Mesodermal cell (in vitro differentiated cells): ENCODE measurements at regions not wholly inside any gene's neighbourhood (a gene's known extent, or its start where the extent isn't known, plus 50 kb on each side); places are given as distances from the start of the nearest gene placed in this dataset.
"Not testable (repeated sequence)": the region's sequence is repeated elsewhere in the genome, so short reads cannot be mapped to it uniquely, and the experiment has no call there.

Source experiments
- H3K27ac ChIP-seq: 2 replicates; pipeline ENCODE4 v1.7.0; 2013; ENCODE audit warnings: mild to moderate bottlenecking, low read depth, low read length, moderate library complexity; ENCODE audit not compliant: severe bottlenecking
- H3K36me3 ChIP-seq: 2 replicates; pipeline ENCODE4 v1.7.1; 2013; ENCODE audit warnings: mild to moderate bottlenecking, low read length, moderate library complexity; ENCODE audit not compliant: control insufficient read depth, insufficient read depth
- H3K4me1 ChIP-seq: one replicate; pipeline ENCODE4 v1.7.1; 2013; ENCODE audit warnings: mild to moderate bottlenecking, low read length; ENCODE audit not compliant: insufficient read depth, control insufficient read depth, poor library complexity, severe bottlenecking
- H3K4me3 ChIP-seq: 2 replicates; pipeline ENCODE4 v1.7.0; 2013; ENCODE audit warnings: low read length, control low read depth, mild to moderate bottlenecking; ENCODE audit not compliant: insufficient read depth, poor library complexity, severe bottlenecking; ENCODE audit errors: extremely low read depth
- H3K9me3 ChIP-seq: 2 replicates; pipeline ENCODE4 v1.7.1; 2013; ENCODE audit warnings: mild to moderate bottlenecking, low read length, moderate library complexity; ENCODE audit not compliant: control insufficient read depth
- WGBS, 2 experiments: methylation state at CpG; one replicate each; pipeline ENCODE4 v1.1.5; 2013; ENCODE audit warnings: missing lambda C conversion rate in 2 of 2; ENCODE audit not compliant: insufficient coverage in 2 of 2; 5-methylcytosine and 5-hydroxymethylcytosine counted together

GRCh38 chr13:81104035-81104715, 763.2 kb upstream of the SPRY2 start:
- no peaks in the 10 kb centered on the region for H3K4me1 ChIP-seq
- H3K27ac ChIP-seq: no peak overlapping the region
- WGBS, 2 experiments: 100% methylated on average over 1 of the region's 1 CpG; no CpG with 5 or more reads in 1 of the 2 experiments
- no peak overlapping the region for H3K4me3 ChIP-seq
- no peaks in the 10 kb centered on the region for H3K36me3 ChIP-seq
- H3K9me3 ChIP-seq: no peaks in the 10 kb centered on the region

- not testable (repeated sequence) for H3K4me1 ChIP-seq, H3K27ac ChIP-seq, H3K9me3 ChIP-seq, H3K36me3 ChIP-seq, H3K4me3 ChIP-seq
- WGBS, 2 experiments: 88 to 96% methylated on average over 5 to 13 of the region's 27 CpGs
These were observed 761.1 kb upstream of the SPRY2 start for GRCh38 chr13:81102066-81102465.

GRCh38 chr13:81089371-81090157, 748.6 kb upstream of the SPRY2 start:
- H3K27ac ChIP-seq: no peak overlapping the region
- H3K4me1 ChIP-seq: no peaks in the 10 kb centered on the region
- no peaks in the 10 kb centered on the region for H3K9me3 ChIP-seq
- no peak overlapping the region for H3K4me3 ChIP-seq
- WGBS, 2 experiments: 80 to 91% methylated on average over 1 to 3 of the region's 4 CpGs
- no peaks in the 10 kb centered on the region for H3K36me3 ChIP-seq

GRCh38 chr13:81080911-81081454, 740.1 kb upstream of the SPRY2 start:
- Histone ChIP-seq H3K4me1 (no peaks in the 10 kb centered on the region), H3K9me3 (no peaks in the 10 kb centered on the region), H3K27ac (no peak overlapping the region), H3K36me3 (no peaks in the 10 kb centered on the region), H3K4me3 (no peak overlapping the region)
- no CpG with 5 or more reads among the region's 2 CpGs for WGBS, 2 experiments

DNA sequence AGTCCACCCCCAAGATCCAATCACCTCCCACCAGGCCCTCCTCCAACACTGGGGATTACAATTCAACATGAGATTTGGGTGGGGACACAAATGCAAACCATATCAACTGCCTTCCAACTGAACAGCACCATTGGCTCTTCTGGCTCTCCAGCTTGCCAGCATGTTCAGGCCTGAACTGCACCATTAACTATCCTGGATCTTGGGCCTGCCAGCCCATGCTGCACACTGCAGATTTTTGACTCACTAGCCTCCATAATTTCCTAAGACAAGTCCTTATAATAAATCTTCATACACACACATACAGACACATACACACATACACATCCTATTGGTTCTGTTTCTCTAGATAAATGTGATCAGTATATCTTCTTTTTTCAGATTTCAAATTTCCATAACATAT, 737.1 kb upstream of the SPRY2 start:
- no peaks in the 10 kb centered on the region for H3K36me3 ChIP-seq
- H3K27ac ChIP-seq: no peak overlapping the region
- no peaks in the 10 kb centered on the region for H3K4me1 ChIP-seq
- no peaks in the 10 kb centered on the region for H3K9me3 ChIP-seq
- no peak overlapping the region for H3K4me3 ChIP-seq

DNA sequence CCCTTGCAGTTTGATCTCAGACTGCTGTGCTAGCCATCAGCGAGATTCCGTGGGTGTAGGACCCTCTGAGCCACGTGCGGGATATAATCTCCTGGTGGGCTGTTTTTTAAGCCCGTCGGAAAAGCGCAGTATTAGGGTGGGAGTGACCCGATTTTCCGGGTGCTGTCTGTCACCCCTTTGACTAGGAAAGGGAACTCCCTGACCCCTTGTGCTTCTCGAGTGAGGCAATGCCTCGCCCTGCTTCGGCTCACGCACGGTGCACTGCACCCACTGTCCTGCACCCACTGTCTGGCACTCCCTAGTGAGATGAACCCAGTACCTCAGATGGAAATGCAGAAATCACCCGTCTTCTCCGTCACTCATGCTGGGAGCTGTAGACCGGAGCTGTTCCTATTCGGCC, 728.9 kb upstream of the SPRY2 start:
- not testable (repeated sequence) for H3K27ac ChIP-seq, H3K9me3 ChIP-seq, H3K36me3 ChIP-seq, H3K4me3 ChIP-seq, H3K4me1 ChIP-seq
- WGBS, 2 experiments: 90 to 98% methylated on average over 7 to 11 of the region's 18 CpGs

DNA sequence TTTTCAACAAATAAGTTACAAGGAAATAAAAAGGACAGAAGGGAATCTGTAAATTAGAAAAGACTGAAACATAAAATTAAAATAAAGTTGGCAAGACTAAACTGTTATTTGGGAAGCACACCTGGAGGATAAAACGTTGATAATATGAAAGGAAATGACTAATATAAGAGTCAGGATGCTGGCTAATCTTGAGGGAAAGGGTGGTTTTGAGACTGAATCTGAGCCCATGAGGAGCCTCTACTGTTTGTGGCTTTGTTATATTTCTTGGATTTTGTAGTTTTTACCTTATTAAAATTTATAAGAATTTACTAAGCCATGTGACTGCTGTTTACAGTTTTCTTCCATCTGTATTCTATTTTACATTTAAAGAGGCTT, 718.0 kb upstream of the SPRY2 start:
- no peak overlapping the region for H3K27ac ChIP-seq
- H3K4me1 ChIP-seq: no peaks in the 10 kb centered on the region
- no peaks in the 10 kb centered on the region for H3K9me3 ChIP-seq
- H3K36me3 ChIP-seq: no peaks in the 10 kb centered on the region
- WGBS, 2 experiments: 67 to 83% methylated on average over 1 of the region's 1 CpG
- H3K4me3 ChIP-seq: no peak overlapping the region

DNA sequence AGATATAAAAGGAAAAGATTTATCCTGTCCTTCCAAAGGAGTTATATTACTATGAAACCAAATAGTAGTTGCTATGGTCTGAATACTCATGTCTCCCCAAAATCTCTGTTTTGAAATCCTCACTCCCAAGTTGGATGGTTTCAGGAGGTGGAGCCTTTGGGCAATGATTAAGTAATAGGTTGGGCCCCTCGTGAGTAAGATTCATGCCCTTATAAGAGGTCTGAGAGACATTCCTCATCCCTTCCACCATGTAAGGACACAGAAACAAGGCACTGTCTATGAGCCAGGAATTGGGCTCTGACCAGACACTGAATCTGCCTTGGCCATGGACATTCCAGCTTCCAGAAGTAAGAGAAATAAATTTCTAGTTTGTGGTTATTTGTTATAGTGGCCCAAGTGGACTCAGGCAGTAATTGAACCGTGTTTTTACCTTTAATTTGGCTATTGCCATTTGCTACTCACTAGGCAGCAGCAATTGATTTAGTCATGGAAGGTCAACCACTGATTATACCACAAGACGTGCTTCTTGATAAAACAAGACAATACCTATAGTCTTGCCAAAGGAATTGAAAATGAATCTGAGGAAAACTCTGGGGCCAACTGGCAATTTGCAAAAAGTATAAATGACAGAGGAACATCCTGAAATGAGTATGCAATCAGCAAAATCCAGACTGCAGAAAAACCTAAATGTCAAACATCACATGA, 717.4 kb upstream of the SPRY2 start:
- Histone ChIP-seq H3K4me3 (no peak overlapping the region), H3K9me3 (no peaks in the 10 kb centered on the region), H3K36me3 (no peaks in the 10 kb centered on the region), H3K4me1 (no peaks in the 10 kb centered on the region), H3K27ac (no peak overlapping the region)
- 78 to 82% methylated on average over 1 of the region's 3 CpGs for WGBS, 2 experiments

- Histone ChIP-seq H3K9me3 (no peaks in the 10 kb centered on the region), H3K27ac (no peak overlapping the region), H3K4me1 (no peaks in the 10 kb centered on the region), H3K36me3 (no peaks in the 10 kb centered on the region), H3K4me3 (no peak overlapping the region)
These were observed 710.9 kb upstream of the SPRY2 start for GRCh38 chr13:81051873-81052272.

DNA sequence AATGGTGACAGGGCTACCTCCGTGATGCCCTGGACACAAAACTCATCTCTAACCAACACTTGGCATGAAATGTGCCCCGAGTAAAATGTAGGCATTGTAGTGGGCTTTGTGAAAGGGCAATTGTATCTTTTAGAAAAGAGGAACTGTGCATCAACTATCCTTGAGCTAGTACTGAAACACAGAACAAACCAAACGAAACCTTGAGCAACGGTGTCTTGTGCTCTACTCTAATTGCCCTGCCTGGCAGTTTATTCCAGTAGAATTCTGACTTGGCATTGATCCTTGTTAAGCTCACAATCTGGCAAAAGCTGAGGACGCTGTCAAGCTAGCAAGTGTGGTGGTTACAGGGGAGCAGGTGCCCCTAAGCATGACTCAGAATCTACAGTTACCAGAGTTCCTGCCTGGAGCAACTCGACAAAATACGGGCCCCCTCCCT, 707.1 kb upstream of the SPRY2 start:
- 81 to 100% methylated on average over 4 to 5 of the region's 7 CpGs for WGBS, 2 experiments
- Histone ChIP-seq H3K4me3 (no peak overlapping the region), H3K9me3 (no peaks in the 10 kb centered on the region), H3K4me1 (no peaks in the 10 kb centered on the region), H3K36me3 (no peaks in the 10 kb centered on the region), H3K27ac (no peak overlapping the region)
